ENCODE measurements at regions not wholly inside any gene's neighbourhood (a gene's known extent, or its start where the extent isn't known, plus 50 kb on each side); places are given as distances from the start of the nearest gene placed in this dataset.
"Not testable (repeated sequence)": the region's sequence is repeated elsewhere in the genome, so short reads cannot be mapped to it uniquely, and the experiment has no call there.

GRCh38 chr5:2569176-2569575 lies 182.3 kb downstream of the IRX2 start:
- no peak for DNase-seq (ENCODE audit: low read depth)

- no peak for DNase-seq (ENCODE audit: low read depth)
Measured at GRCh38 chr5:2566284-2566683, 185.2 kb downstream of the IRX2 start.

GRCh38 chr5:2565147-2565546 lies 186.3 kb downstream of the IRX2 start:
- no peak for DNase-seq (ENCODE audit: low read depth)

GRCh38 chr5:2563046-2563445 lies 188.4 kb downstream of the IRX2 start:
- no peak for DNase-seq (ENCODE audit: low read depth)

GRCh38 chr5:2562036-2562435 lies 189.4 kb downstream of the IRX2 start:
- DNase-seq (ENCODE audit: low read depth) = no peak

- DNase-seq (ENCODE audit: low read depth) = no peak
Measured at GRCh38 chr5:2560435-2560834, 191.0 kb downstream of the IRX2 start.

GRCh38 chr5:2557435-2557834 lies 194.0 kb downstream of the IRX2 start:
- DNase-seq (ENCODE audit: low read depth) = no peak

GRCh38 chr5:2556375-2556966 lies 195.0 kb downstream of the IRX2 start:
- no peak for DNase-seq (ENCODE audit: low read depth)

- no peak for DNase-seq (ENCODE audit: low read depth)
Measured at GRCh38 chr5:2553611-2554010, 197.9 kb downstream of the IRX2 start.

GRCh38 chr5:2550509-2550908 lies 201.0 kb downstream of the IRX2 start:
- no peak for DNase-seq (ENCODE audit: low read depth)

GRCh38 chr5:2549900-2550299 lies 201.6 kb downstream of the IRX2 start:
- no peak for DNase-seq (ENCODE audit: low read depth)

GRCh38 chr5:2549354-2549753 lies 202.1 kb downstream of the IRX2 start:
- DNase-seq (ENCODE audit: low read depth) = no peak

- no peak for DNase-seq (ENCODE audit: low read depth)
Measured at GRCh38 chr5:2546938-2547337, 204.5 kb downstream of the IRX2 start.

- no peak for DNase-seq (ENCODE audit: low read depth)
Measured at GRCh38 chr5:2544003-2544402, 207.5 kb downstream of the IRX2 start.

- no peak for DNase-seq (ENCODE audit: low read depth)
Measured at GRCh38 chr5:2542821-2543220, 208.7 kb downstream of the IRX2 start.

GRCh38 chr5:2542026-2542425 lies 209.5 kb downstream of the IRX2 start:
- no peak for DNase-seq (ENCODE audit: low read depth)

- DNase-seq (ENCODE audit: low read depth) = no peak
Measured at GRCh38 chr5:2538169-2538568, 213.3 kb downstream of the IRX2 start.

- no peak for DNase-seq (ENCODE audit: low read depth)
Measured at GRCh38 chr5:2537378-2538145, 213.9 kb downstream of the IRX2 start.

- no peak for DNase-seq (ENCODE audit: low read depth)
Measured at GRCh38 chr5:2536632-2537377, 214.7 kb downstream of the IRX2 start.

GRCh38 chr5:2534970-2535369 lies 216.5 kb downstream of the IRX2 start:
- no peak for DNase-seq (ENCODE audit: low read depth)

GRCh38 chr5:2534251-2534650 lies 217.2 kb downstream of the IRX2 start:
- DNase-seq (ENCODE audit: low read depth) = no peak

GRCh38 chr5:2533848-2534247 lies 217.6 kb downstream of the IRX2 start:
- not testable (repeated sequence) for DNase-seq (ENCODE audit: low read depth)

GRCh38 chr5:2532809-2533208 lies 218.7 kb downstream of the IRX2 start:
- no peak for DNase-seq (ENCODE audit: low read depth)

All from fibroblast of the conjunctiva (primary cell).